ENCODE measurements at regions not wholly inside any gene's neighbourhood (a gene's known extent, or its start where the extent isn't known, plus 50 kb on each side); places are given as distances from the start of the nearest gene placed in this dataset.

- H3K36me3 ChIP-seq (ENCODE audit: control insufficient read depth, insufficient read depth, low read length) = no peaks in the 10 kb centered on the region
- H3K4me1 ChIP-seq (ENCODE audit: control insufficient read depth, insufficient read depth, low read length) = no peaks in the 10 kb centered on the region
- no peak for DNase-seq (ENCODE audit: low read depth in 4 of 6, low spot score in 6 of 6)
- H3K27me3 ChIP-seq (ENCODE audit: control insufficient read depth, insufficient read depth, low read length) = no peaks in the 10 kb centered on the region
- no peak overlapping the region for H3K27ac ChIP-seq (ENCODE audit: low read depth, low read length)
- H3K4me3 ChIP-seq (ENCODE audit: low read depth, low read length) = no peak overlapping the region
- no CpG with 5 or more reads among the region's 3 CpGs for WGBS (ENCODE audit: insufficient coverage)
- no peaks in the 10 kb centered on the region for H3K9me3 ChIP-seq (ENCODE audit: control insufficient read depth, insufficient read depth, low read length)
Observed at GRCh38 chr13:105952973-105953290, 582.5 kb downstream of the EFNB2 start.

DNA sequence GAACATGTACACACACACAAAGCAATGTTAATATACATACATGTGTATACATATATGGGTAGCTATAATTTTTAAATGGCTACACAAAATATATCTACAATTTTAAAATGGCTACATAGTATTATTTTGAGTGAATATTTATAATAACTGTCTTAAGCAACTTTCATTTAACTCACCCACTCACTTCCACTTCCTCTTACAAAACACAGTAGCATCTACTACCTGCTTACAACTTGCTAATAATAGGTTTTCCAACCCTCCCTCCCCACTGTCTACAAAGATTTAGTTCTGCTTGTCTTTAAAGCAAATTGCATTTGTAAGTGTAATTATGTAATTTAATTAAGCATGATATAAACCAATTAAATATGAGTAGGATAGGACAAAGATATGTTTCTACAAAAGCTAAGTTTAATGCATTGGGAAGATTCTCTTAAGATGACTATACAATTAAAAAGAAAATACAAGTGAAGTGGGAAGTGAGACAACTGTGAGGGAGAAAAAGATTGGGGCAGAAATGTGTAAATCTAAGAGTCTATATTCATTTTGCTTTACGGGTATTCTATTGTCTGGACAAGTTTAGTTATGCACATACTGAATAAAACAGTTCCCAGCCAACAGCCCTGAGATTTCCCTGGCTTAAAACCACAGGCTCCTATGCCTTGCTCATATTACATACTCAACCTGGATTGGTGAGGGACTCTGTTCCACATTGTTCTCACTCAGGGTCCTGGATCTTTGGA, 583.1 kb downstream of the EFNB2 start:
- no peak overlapping the region for H3K4me3 ChIP-seq (ENCODE audit: low read depth, low read length)
- H3K27me3 ChIP-seq (ENCODE audit: control insufficient read depth, insufficient read depth, low read length) = no peaks in the 10 kb centered on the region
- H3K27ac ChIP-seq (ENCODE audit: low read depth, low read length) = no peak overlapping the region
- H3K36me3 ChIP-seq (ENCODE audit: control insufficient read depth, insufficient read depth, low read length) = no peaks in the 10 kb centered on the region
- H3K9me3 ChIP-seq (ENCODE audit: control insufficient read depth, insufficient read depth, low read length) = no peaks in the 10 kb centered on the region
- no peaks in the 10 kb centered on the region for H3K4me1 ChIP-seq (ENCODE audit: control insufficient read depth, insufficient read depth, low read length)
- no peak for DNase-seq (ENCODE audit: low read depth in 4 of 6, low spot score in 6 of 6)
- no CpG with 5 or more reads among the region's 1 CpG for WGBS (ENCODE audit: insufficient coverage)

DNA sequence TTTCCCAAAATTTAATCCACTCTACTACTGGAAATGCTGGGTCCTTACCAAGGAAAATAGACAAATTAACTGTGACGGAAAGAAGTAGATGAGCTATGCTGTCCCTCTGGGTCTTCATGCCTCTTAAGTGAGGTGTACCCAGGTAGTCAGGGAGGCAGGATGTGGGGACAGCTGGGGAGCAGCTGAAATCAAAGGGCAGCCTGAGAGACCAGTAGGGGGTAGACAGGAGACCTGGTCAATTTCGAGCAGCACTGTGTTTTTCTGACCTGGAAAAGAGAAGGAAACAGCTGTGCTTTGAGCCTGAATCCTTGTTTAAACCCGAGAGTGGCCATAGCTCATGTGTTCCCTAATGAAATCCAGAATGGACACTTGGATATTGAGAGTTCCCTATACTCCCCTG, 587.3 kb downstream of the EFNB2 start:
- WGBS (ENCODE audit: insufficient coverage) = 66% methylated on average over 3 of the region's 3 CpGs
- Histone ChIP-seq H3K27me3 (ENCODE audit: control insufficient read depth, insufficient read depth, low read length) (no peaks in the 10 kb centered on the region), H3K4me3 (ENCODE audit: low read depth, low read length) (no peak overlapping the region), H3K36me3 (ENCODE audit: control insufficient read depth, insufficient read depth, low read length) (no peaks in the 10 kb centered on the region), H3K9me3 (ENCODE audit: control insufficient read depth, insufficient read depth, low read length) (no peaks in the 10 kb centered on the region), H3K4me1 (ENCODE audit: control insufficient read depth, insufficient read depth, low read length) (no peaks in the 10 kb centered on the region), H3K27ac (ENCODE audit: low read depth, low read length) (no peak overlapping the region)
- peak in 1 of 6 donors; percentile 17 for DNase-seq (ENCODE audit: low read depth in 4 of 6, low spot score in 6 of 6)

DNA sequence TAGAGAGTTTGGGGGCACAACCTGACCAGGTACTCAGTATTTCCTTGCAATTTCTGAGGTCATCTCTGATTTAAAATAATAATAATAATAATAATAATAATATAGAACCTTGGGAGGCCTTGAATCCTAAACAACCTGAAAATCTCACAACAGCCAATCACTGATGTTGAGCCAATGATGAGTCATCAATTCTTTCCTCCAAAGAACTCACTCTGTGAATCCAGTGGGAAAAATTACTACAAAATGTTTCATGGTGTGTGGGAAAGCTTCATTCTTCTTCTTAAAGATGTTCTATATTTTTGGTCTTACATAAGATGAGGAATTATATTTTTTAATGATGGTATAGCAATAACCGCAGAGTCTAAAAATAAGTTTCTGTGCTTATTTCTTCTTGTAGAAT, 594.6 kb downstream of the EFNB2 start:
- no peaks in the 10 kb centered on the region for H3K4me1 ChIP-seq (ENCODE audit: control insufficient read depth, insufficient read depth, low read length)
- no peak overlapping the region for H3K27ac ChIP-seq (ENCODE audit: low read depth, low read length)
- no peaks in the 10 kb centered on the region for H3K9me3 ChIP-seq (ENCODE audit: control insufficient read depth, insufficient read depth, low read length)
- no peaks in the 10 kb centered on the region for H3K27me3 ChIP-seq (ENCODE audit: control insufficient read depth, insufficient read depth, low read length)
- no peak for DNase-seq (ENCODE audit: low read depth in 4 of 6, low spot score in 6 of 6)
- H3K4me3 ChIP-seq (ENCODE audit: low read depth, low read length) = no peak overlapping the region
- WGBS (ENCODE audit: insufficient coverage) = no CpG with 5 or more reads among the region's 1 CpG
- H3K36me3 ChIP-seq (ENCODE audit: control insufficient read depth, insufficient read depth, low read length) = no peaks in the 10 kb centered on the region

GRCh38 chr13:105937451-105937850, 598.0 kb downstream of the EFNB2 start:
- no peak for DNase-seq (ENCODE audit: low read depth in 4 of 6, low spot score in 6 of 6)
- Histone ChIP-seq H3K4me1 (ENCODE audit: control insufficient read depth, insufficient read depth, low read length) (no peaks in the 10 kb centered on the region), H3K9me3 (ENCODE audit: control insufficient read depth, insufficient read depth, low read length) (no peaks in the 10 kb centered on the region), H3K27me3 (ENCODE audit: control insufficient read depth, insufficient read depth, low read length) (no peaks in the 10 kb centered on the region), H3K4me3 (ENCODE audit: low read depth, low read length) (no peak overlapping the region), H3K36me3 (ENCODE audit: control insufficient read depth, insufficient read depth, low read length) (no peaks in the 10 kb centered on the region), H3K27ac (ENCODE audit: low read depth, low read length) (no peak overlapping the region)
- WGBS (ENCODE audit: insufficient coverage) = 60% methylated on average over 3 of the region's 4 CpGs

DNA sequence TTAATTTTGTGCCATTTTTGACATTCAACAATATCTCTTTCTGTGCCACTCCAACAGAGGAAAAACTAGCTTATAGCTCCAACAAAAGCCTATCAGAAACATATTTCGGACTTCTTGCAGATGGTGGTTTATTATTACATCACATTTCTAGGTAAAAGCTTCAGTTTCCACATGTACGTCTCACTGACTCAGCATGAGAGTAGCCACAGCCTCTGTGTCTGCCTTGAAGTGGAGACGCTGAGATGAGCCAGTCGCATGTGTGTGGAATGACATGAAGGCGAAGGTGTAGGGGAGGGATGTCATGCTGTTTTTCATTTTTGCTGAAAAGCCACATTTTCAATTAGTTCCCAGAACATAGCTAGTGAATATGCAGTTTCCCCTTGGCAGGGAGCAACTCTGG, 598.6 kb downstream of the EFNB2 start:
- Histone ChIP-seq H3K4me1 (ENCODE audit: control insufficient read depth, insufficient read depth, low read length) (no peaks in the 10 kb centered on the region), H3K9me3 (ENCODE audit: control insufficient read depth, insufficient read depth, low read length) (no peaks in the 10 kb centered on the region), H3K4me3 (ENCODE audit: low read depth, low read length) (no peak overlapping the region), H3K27me3 (ENCODE audit: control insufficient read depth, insufficient read depth, low read length) (no peaks in the 10 kb centered on the region), H3K36me3 (ENCODE audit: control insufficient read depth, insufficient read depth, low read length) (no peaks in the 10 kb centered on the region), H3K27ac (ENCODE audit: low read depth, low read length) (no peak overlapping the region)
- no peak for DNase-seq (ENCODE audit: low read depth in 4 of 6, low spot score in 6 of 6)
- WGBS (ENCODE audit: insufficient coverage) = 73% methylated on average over 2 of the region's 5 CpGs

- H3K9me3 ChIP-seq (ENCODE audit: control insufficient read depth, insufficient read depth, low read length) = no peaks in the 10 kb centered on the region
- WGBS (ENCODE audit: insufficient coverage) = 96% methylated on average over 3 of the region's 4 CpGs
- no peak overlapping the region for H3K4me3 ChIP-seq (ENCODE audit: low read depth, low read length)
- H3K27ac ChIP-seq (ENCODE audit: low read depth, low read length) = no peak overlapping the region
- no peaks in the 10 kb centered on the region for H3K4me1 ChIP-seq (ENCODE audit: control insufficient read depth, insufficient read depth, low read length)
- DNase-seq (ENCODE audit: low read depth in 4 of 6, low spot score in 6 of 6) = no peak
- H3K36me3 ChIP-seq (ENCODE audit: control insufficient read depth, insufficient read depth, low read length) = no peaks in the 10 kb centered on the region
- H3K27me3 ChIP-seq (ENCODE audit: control insufficient read depth, insufficient read depth, low read length) = no peaks in the 10 kb centered on the region
Observed at GRCh38 chr13:105929505-105929904, 606.0 kb downstream of the EFNB2 start.

DNA sequence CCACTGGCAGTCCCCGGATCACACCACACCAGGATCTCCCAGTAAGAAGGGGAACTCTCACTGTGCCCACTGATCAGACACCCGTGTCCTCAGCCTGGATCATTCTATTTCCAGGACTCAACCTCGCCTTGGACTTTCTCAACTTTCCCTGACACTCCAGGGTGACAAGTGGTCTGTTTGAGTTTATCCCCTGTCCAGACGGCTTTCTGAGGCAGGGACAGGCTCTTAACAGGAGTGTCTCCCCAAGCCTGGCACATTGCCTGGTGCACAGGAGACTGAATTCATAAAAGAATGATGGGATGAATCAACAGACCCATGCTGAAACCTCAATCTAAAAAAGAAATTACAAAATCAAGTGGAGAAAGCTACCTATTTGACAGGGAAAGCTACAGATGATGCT, 606.6 kb downstream of the EFNB2 start:
- 100% methylated on average over 2 of the region's 4 CpGs for WGBS (ENCODE audit: insufficient coverage)
- DNase-seq (ENCODE audit: low read depth in 4 of 6, low spot score in 6 of 6) = no peak
- no peaks in the 10 kb centered on the region for H3K4me1 ChIP-seq (ENCODE audit: control insufficient read depth, insufficient read depth, low read length)
- H3K4me3 ChIP-seq (ENCODE audit: low read depth, low read length) = no peak overlapping the region
- H3K27me3 ChIP-seq (ENCODE audit: control insufficient read depth, insufficient read depth, low read length) = no peaks in the 10 kb centered on the region
- H3K27ac ChIP-seq (ENCODE audit: low read depth, low read length) = no peak overlapping the region
- no peaks in the 10 kb centered on the region for H3K36me3 ChIP-seq (ENCODE audit: control insufficient read depth, insufficient read depth, low read length)
- no peaks in the 10 kb centered on the region for H3K9me3 ChIP-seq (ENCODE audit: control insufficient read depth, insufficient read depth, low read length)

DNA sequence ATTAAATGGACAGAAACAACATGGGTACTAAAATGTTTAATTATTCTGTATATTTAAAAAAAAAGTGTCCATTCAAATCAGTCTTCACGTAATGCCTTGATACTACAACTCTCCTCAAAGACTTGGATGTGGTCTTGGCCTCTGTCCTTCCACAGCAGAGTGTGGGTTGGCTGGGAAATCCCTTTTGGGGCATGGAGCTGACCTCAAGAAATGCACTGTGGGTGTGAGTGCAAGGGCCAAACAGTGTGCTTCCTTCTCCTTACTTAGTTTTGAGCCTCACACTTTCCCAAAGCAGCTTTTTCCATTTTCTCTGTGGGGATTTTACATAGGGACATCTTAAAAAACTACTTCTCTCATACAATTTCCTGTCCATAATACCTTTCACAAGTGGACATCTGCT, 607.4 kb downstream of the EFNB2 start:
- no peaks in the 10 kb centered on the region for H3K27me3 ChIP-seq (ENCODE audit: control insufficient read depth, insufficient read depth, low read length)
- no peak for DNase-seq (ENCODE audit: low read depth in 4 of 6, low spot score in 6 of 6)
- WGBS (ENCODE audit: insufficient coverage) = no CpG with 5 or more reads among the region's 1 CpG
- H3K27ac ChIP-seq (ENCODE audit: low read depth, low read length) = no peak overlapping the region
- no peaks in the 10 kb centered on the region for H3K36me3 ChIP-seq (ENCODE audit: control insufficient read depth, insufficient read depth, low read length)
- no peak overlapping the region for H3K4me3 ChIP-seq (ENCODE audit: low read depth, low read length)
- no peaks in the 10 kb centered on the region for H3K4me1 ChIP-seq (ENCODE audit: control insufficient read depth, insufficient read depth, low read length)
- H3K9me3 ChIP-seq (ENCODE audit: control insufficient read depth, insufficient read depth, low read length) = no peaks in the 10 kb centered on the region

DNA sequence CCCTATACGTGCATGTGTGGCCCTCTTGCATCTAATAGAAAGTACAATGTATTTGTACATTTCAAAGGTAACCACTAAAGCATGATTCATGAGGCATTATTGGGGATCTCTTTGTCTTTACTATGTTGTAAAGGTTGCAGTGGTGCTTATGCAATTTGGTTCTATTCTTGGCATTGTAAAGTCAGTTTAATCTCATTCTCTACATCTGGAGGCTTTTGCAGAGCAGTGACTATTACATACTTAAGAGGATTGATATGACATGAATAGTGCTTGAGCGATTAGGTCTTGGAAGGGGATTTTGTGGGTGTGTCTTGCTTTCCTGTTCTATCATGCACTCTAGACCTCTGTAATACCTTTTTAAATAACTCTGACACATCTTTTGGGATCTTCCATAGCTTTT, 610.0 kb downstream of the EFNB2 start:
- Histone ChIP-seq H3K4me3 (ENCODE audit: low read depth, low read length) (no peak overlapping the region), H3K27me3 (ENCODE audit: control insufficient read depth, insufficient read depth, low read length) (no peaks in the 10 kb centered on the region), H3K36me3 (ENCODE audit: control insufficient read depth, insufficient read depth, low read length) (no peaks in the 10 kb centered on the region), H3K27ac (ENCODE audit: low read depth, low read length) (no peak overlapping the region), H3K4me1 (ENCODE audit: control insufficient read depth, insufficient read depth, low read length) (no peaks in the 10 kb centered on the region), H3K9me3 (ENCODE audit: control insufficient read depth, insufficient read depth, low read length) (no peaks in the 10 kb centered on the region)
- DNase-seq (ENCODE audit: low read depth in 4 of 6, low spot score in 6 of 6) = no peak
- WGBS (ENCODE audit: insufficient coverage) = no CpG with 5 or more reads among the region's 2 CpGs
